ENCODE measurements at regions not wholly inside any gene's neighbourhood (a gene's known extent, or its start where the extent isn't known, plus 50 kb on each side); places are given as distances from the start of the nearest gene placed in this dataset.

DNA sequence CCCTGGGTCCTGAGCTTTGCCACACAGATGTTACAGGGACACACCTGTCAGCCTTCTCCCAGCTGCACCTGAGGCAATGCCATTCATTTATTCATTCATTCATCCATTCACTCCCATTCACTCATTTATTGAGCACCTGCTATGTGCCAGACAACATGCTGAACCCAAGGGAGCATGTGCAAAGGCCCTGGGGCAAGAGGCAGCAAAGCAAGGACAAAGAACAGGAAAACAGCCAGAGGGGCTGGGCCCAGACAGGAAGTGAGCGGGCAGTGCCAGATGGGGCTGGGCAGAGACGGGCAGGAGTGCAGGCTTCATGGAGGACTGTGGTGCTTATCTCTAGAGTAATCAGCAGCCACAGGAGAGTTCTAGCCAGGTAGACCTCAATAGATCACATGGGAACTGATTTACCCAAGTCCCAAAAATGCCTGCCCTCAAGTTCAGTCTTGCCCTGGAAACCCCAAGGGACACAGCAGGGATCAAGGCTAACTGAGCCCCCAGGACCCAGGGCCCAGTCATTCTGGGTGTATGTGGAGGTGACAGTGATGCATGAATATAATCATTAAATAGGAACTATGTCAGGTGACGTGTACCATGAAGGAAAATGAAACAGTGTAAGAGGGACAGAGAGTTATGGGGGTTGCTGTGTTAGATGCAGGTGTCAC lies 530.3 kb downstream of the MATN1 start:
- DNase-seq (ENCODE audit: low read depth), result no peak
- no peak overlapping the region for H3K4me3 ChIP-seq (ENCODE audit: low read depth, low read length)
- TF ChIP-seq, protein P1, sequence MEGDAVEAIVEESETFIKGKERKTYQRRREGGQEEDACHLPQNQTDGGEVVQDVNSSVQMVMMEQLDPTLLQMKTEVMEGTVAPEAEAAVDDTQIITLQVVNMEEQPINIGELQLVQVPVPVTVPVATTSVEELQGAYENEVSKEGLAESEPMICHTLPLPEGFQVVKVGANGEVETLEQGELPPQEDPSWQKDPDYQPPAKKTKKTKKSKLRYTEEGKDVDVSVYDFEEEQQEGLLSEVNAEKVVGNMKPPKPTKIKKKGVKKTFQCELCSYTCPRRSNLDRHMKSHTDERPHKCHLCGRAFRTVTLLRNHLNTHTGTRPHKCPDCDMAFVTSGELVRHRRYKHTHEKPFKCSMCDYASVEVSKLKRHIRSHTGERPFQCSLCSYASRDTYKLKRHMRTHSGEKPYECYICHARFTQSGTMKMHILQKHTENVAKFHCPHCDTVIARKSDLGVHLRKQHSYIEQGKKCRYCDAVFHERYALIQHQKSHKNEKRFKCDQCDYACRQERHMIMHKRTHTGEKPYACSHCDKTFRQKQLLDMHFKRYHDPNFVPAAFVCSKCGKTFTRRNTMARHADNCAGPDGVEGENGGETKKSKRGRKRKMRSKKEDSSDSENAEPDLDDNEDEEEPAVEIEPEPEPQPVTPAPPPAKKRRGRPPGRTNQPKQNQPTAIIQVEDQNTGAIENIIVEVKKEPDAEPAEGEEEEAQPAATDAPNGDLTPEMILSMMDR (conservative IDR thresholded peaks at IDR 0.05; ENCODE audit: low read depth, low read length), result no peak

- no peak overlapping the region for H3K4me3 ChIP-seq (ENCODE audit: low read depth, low read length)
- peak; percentile 51 for DNase-seq (ENCODE audit: low read depth)
- TF ChIP-seq, protein P1 (conservative IDR thresholded peaks at IDR 0.05; ENCODE audit: low read depth, low read length), result no peak
Observed at GRCh38 chr1:30191154-30191702, 532.2 kb downstream of the MATN1 start.

- no peak for DNase-seq (ENCODE audit: low read depth)
- TF ChIP-seq, protein P1 (conservative IDR thresholded peaks at IDR 0.05; ENCODE audit: low read depth, low read length), result no peak
- no peak overlapping the region for H3K4me3 ChIP-seq (ENCODE audit: low read depth, low read length)
Observed at GRCh38 chr1:30190511-30191153, 532.8 kb downstream of the MATN1 start.

DNA sequence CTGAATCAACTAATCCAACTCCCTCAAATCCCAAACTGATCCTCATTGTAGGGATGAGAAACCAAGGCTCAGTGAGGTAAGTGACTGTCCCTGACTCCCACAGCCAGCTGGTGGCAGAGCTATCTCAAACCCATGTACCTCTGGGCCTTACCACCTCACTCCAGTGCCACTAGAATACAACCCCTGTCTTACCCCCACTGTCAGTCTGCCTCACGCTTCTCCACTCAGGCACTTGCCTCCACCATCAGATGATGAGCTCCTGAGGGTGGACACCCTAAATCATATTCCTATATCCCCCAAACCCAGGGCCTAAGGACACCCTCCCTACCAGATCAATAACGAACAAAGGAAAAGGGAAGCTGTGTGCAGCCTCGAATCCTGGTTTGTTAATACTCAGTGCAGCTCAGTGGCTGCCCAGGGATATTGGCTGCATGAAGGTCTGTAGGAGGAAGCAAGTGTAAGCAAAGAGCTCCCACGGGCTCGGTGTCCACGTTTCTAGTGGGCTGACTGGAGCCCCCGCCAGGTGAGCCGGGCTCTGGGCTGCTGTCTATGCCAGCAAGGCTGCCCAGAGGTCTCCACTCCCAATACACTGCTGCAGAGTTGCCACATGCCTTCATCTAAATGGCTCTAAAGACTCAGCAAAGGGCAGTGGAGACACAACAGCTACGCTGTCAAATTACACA lies 533.4 kb downstream of the MATN1 start:
- no peak overlapping the region for H3K4me3 ChIP-seq (ENCODE audit: low read depth, low read length)
- no peak for DNase-seq (ENCODE audit: low read depth)
- TF ChIP-seq, protein P1 (conservative IDR thresholded peaks at IDR 0.05; ENCODE audit: low read depth, low read length), result no peak

DNA sequence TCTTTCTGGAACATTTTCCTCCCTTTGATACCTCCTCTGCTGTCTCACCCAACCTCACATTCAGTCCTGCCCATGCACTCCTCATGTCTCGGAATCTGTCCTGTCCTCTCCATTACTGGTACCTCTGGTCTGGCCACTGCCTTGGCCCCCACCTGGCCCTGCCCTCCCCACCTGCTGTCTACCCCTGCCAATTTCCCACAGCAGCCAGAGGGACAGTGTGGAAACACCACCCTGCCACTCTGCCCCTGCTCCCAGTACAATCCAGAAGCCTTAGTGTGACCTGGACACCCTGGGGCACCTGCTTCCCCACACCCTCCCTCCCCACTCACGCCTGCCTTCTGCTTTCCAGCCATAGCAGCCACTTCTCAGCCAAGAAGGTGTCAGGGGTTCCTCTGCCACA lies 534.4 kb downstream of the MATN1 start:
- TF ChIP-seq, protein P1 (conservative IDR thresholded peaks at IDR 0.05; ENCODE audit: low read depth, low read length), result no peak
- no peak for DNase-seq (ENCODE audit: low read depth)
- no peak overlapping the region for H3K4me3 ChIP-seq (ENCODE audit: low read depth, low read length)

GRCh38 chr1:30188329-30188728 lies 535.1 kb downstream of the MATN1 start:
- no peak overlapping the region for H3K4me3 ChIP-seq (ENCODE audit: low read depth, low read length)
- DNase-seq (ENCODE audit: low read depth), result no peak
- TF ChIP-seq, protein P1 (conservative IDR thresholded peaks at IDR 0.05; ENCODE audit: low read depth, low read length), result no peak

All from choroid plexus epithelial cell (primary cell).